Lower leg skin (tissue), 4 donors: ENCODE measurements at regions not wholly inside any gene's neighbourhood (a gene's known extent, or its start where the extent isn't known, plus 50 kb on each side); places are given as distances from the start of the nearest gene placed in this dataset.

ENCODE experiments used
- DNase-seq, 2 donors: peaks; one replicate each; pipeline ENCODE4 v3.0.0-alpha.2; 2019; ENCODE audit warnings: low spot score in 2 of 2
- H3K4me3 ChIP-seq: fragments of 200-600 bp; sonication (generic); 2 replicates; pipeline ENCODE4 v1.5.1; 2017; ENCODE audit warnings: mild to moderate bottlenecking, low read depth; ENCODE audit not compliant: poor library complexity, severe bottlenecking
- POLR2A ChIP-seq, 2 donors: fragments of 450-650 bp; IDR thresholded peaks; one replicate each; pipeline ENCODE4 v1.6.1; 2016 to 2017; ENCODE audit warnings: antibody characterized with exemption in 2 of 2, mild to moderate bottlenecking in 1 of 2, moderate library complexity in 1 of 2
- WGBS, 2 donors: methylation state at CpG; one replicate each; pipeline ENCODE4 v1.1.5; 2018; 5-methylcytosine and 5-hydroxymethylcytosine counted together
- intact Hi-C: fragments of 100-400 bp; cut with DNase I; formaldehyde crosslinking; loops from one replicate; pipeline ENCODE4 v1.15.0; 2023; ENCODE audit warnings: low total_unique reads
- TF ChIP-seq, protein P1 (sequence below), 3 donors: fragments of 450-650 bp; IDR thresholded peaks; one replicate each; pipeline ENCODE4 v1.5.1; 2016; ENCODE audit warnings: antibody characterized with exemption in 3 of 3, mild to moderate bottlenecking in 3 of 3, moderate library complexity in 2 of 3

DNA sequence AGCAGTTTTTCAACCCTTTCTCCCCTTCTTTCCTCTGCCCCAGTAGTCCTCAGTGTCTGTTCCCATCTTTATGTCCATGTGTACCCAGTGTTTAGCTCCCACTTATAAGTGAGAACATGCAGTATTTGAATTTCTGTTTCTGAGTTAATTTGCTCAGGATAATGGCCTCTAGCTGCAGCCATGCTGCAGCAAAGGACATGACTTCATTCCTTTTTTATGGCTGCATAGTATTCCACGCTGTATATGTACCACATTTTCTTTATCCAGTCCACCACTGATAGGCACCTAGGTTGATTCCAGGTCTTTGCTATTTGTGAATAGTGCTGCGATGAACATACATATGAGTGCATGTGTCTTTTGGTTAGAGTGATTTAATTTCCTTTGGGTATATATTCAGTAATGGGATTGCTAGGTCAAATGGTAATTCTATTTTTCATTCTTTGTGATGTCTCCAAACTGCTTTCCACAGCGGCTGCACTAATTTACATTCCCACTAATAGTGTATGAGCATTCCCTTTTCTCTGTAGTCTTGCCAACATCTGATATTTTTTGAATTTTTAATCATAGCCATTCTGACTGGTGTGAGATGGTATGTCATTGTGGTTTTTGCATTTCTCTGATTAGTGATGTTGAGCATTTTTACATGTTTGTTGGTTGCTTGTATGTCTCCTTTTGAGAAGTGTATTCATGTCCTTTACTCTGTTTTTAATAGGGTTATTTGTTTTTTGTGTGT lies 54.6 kb upstream of the ANK2 start:
- DNase-seq: no peak
- intact Hi-C loops: no loop called here
- H3K4me3 ChIP-seq: no peak overlapping the region
- TF ChIP-seq POLR2A (IDR thresholded peaks at IDR 0.05): no peak
- TF ChIP-seq, protein P1, sequence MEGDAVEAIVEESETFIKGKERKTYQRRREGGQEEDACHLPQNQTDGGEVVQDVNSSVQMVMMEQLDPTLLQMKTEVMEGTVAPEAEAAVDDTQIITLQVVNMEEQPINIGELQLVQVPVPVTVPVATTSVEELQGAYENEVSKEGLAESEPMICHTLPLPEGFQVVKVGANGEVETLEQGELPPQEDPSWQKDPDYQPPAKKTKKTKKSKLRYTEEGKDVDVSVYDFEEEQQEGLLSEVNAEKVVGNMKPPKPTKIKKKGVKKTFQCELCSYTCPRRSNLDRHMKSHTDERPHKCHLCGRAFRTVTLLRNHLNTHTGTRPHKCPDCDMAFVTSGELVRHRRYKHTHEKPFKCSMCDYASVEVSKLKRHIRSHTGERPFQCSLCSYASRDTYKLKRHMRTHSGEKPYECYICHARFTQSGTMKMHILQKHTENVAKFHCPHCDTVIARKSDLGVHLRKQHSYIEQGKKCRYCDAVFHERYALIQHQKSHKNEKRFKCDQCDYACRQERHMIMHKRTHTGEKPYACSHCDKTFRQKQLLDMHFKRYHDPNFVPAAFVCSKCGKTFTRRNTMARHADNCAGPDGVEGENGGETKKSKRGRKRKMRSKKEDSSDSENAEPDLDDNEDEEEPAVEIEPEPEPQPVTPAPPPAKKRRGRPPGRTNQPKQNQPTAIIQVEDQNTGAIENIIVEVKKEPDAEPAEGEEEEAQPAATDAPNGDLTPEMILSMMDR (IDR thresholded peaks at IDR 0.05): no peak
- WGBS, 2 donors: 80 to 88% methylated on average over 3 of the region's 3 CpGs
